Activated T-cell treated with anti-CD3 and anti-CD28 coated beads, Interleukin-2, amount 50 U/mL, for 48 hours (primary cell): ENCODE measurements at regions not wholly inside any gene's neighbourhood (a gene's known extent, or its start where the extent isn't known, plus 50 kb on each side); places are given as distances from the start of the nearest gene placed in this dataset.

Experiments used
- DNase-seq, 2 experiments: peaks; one replicate each; pipeline ENCODE4 v3.0.0-alpha.2; 2020

DNA sequence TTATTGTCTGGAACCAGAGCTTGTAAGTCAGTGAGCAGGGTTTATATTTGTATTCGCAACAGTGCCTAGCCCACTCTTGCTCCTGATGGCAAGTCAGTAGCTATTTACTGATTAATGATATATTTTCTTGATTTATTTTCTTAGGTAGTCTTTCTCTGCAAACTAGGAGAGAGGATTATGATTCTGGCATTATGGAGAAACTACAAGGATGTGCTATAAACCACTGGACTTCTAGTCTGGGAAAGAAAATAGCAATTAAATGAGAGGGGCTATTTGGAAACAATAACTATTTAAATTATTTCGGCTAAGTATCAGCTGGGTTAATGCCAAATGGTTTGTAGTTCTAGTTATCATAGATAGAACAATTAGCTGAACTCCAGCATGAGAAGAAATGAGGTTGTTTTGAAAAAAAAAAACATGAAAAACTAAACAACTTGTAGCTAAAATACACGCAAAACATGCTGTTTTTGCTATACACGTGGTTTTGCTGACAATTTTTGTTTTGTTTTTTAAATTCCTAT is 304.9 kb upstream of the TCF21 start:
- DNase-seq: no peak

DNA sequence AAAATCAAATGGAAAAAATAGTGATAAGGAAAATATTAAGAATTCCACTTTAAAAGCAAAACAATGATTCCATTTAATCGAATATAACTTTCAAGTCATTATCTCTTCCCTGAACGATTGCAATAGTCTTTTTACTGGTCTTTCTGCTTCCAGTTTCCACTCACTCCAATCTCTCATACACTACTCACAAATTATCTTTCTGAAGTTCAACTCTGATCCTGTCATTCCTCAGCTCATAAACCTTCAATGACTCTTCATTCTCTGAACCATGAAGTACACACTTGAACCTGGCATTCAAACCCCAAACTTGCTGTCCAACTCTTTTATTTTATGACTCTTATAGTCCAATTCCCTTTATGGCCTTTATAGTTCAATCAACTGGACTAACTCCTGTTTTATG is 304.1 kb upstream of the TCF21 start:
- no peak for DNase-seq

DNA sequence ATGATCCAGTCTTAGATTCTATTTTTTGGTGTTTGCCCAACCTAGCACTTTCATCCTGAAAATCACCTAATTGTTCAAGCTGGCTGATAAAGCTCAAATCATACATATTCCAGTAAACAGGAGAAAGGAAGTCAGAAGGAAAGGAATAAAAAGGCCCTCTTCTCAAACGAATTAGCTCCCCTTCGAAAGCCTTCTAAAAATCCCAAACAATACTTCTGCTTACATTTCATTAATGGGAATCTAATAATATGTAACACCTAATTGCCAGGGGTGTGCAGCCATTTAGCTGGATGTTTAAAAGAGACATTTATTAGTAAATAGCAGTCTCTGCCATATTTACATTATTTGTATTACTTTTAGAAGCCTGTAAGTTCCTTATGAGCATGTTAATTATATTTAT is 302.9 kb upstream of the TCF21 start:
- DNase-seq: no peak

DNA sequence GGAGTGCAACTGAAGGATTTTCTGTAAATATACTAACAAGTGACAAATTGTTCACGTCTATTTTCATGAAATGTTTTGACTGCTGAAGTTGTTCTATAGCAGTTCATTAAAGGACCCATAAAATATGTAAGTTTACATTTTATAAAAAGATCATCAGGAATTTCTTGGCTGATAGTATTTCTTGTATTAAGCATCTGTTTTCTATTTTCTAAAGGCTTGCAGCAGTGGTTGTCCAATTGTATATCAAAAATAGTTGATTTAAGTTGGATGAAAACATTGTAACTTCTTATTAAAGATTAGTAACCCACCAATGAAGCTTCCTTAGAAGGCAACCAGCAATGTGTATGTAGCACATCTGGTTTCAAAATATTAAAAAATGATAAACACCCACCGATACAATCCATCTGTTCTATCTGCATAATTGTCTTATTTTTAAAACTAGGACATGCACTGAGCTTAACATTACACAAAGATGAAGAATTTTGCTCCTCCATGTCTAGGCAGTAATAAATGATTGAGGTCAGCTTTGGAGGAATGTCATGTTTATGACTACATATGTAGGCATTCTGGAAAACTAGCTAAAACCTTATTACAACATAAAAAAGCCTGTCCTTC is 301.3 kb upstream of the TCF21 start:
- no peak for DNase-seq

DNA sequence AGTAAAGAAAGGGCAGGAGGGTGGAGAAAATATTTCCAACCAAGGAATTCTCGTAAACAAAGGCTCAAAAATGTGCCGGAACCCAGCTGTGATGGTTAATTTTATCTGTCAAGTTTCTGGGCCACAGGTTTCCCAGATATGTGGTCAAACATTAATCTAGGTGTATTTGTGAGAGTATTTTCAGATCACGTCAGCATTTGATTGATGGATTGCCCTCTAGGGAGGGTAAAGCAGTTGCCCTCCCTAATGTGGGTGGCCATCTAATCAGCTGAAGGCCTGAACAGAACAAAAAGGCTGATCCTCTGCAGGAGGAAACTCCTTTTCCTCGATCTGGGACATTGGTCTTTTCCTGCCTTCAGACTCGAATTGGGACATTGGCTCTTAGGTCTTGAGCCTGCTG is 298.7 kb upstream of the TCF21 start:
- no peak for DNase-seq

DNA sequence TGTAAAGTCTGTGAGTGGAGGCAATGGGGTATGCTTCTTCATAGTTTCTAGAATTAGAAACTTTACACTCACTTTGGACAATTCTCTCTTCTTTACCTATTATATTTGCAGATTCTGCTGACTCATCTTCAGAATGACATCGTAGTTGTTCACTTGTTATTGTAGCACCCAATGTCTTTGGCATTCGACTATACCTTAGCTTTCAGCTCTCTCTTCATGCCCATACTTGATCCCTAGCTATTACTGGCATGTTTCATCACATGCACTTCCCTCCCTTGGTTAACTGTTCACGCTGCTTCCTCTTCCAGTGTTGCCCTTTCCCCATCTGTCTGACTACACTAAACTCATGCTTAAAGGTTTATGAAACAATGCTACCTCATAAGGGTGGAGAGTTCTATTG is 298.1 kb upstream of the TCF21 start:
- DNase-seq: no peak

DNA sequence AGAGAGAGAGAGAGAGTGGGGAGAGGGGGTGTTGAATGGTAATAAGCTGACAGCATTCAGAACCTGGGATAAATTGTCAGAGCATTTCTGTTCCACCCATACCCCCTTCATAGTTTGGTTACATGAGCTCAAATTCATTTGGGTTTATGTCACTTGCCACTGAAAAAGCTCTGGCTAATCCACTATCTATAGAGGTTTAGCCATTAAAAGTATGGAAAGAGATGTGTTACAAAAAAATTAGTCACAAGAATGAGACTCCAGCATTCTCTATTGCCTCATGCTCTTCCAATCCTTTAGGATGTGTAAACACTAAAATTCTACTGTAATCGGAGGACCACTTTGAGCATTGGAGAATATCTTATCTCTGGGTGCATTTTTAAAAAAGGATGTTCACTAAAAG is 297.6 kb upstream of the TCF21 start:
- no peak for DNase-seq

DNA sequence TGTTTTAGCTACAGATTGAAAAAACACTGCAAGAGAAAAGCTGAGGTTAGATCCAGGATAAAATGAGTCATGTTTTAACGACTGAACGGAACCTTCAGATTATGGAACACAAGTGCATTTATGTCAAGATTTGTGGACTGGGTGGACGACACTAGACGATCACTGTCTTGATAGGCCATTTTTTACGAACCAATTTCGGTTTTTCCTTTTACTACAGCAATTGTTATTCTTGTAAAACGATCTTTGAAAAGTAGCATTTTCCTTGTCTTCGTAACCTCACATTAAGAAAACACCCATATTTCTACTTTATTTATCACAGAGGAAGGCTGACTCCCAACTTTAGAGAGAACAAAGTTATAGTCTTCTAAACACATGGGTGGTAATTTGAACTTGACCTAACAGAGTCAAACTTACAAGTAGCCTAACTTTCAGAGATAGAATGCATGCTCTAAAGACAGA is 294.2 kb upstream of the TCF21 start:
- no peak for DNase-seq

DNA sequence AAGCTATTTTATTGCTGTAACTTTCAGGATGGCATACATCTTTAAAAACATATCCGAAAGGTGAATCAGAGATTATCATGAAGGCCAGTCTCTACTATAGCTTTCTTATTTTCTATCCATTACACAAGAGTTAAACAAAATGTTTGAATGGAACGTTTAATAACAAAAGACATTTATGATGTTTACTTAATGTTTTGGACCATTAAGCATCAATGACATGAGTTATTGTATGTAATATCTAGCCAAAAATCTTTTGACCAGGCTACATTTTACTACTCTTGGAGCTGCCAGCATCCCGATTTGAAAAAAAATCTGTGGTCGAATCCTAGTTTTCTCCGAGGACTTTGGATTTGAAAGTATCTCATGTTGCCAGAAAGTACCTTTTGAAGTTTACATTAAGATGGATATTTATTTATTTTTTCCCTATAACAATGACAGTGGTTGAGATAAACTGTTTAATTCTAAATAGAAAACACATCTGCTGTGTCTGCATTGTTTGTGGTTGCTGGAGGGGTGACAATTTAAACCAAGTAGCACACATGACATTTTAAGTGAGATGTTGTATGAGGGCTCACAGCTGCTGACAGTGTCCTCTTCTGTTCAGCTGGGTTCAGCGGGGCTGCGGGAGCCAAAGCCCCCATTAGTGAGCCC is 293.7 kb upstream of the TCF21 start:
- no peak for DNase-seq

DNA sequence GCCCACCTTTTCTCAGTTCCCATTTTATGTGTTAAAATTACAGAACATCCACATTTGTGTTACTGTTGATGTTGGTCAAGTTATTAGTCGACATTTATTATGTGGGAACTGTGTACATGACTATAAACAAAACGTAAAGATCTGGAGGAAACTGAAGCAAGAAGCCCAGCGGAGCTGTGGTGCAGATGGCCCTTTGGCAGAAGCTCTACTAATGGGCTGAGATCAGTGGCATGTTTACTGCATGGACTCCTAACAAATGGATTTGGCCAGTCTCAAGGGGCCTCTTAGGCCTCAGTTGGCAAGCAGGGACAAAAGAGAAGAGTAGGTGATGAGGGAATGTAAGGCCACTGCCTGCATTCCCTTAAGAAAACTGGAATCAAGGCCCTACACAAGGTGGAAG is 282.1 kb upstream of the TCF21 start:
- DNase-seq: no peak

DNA sequence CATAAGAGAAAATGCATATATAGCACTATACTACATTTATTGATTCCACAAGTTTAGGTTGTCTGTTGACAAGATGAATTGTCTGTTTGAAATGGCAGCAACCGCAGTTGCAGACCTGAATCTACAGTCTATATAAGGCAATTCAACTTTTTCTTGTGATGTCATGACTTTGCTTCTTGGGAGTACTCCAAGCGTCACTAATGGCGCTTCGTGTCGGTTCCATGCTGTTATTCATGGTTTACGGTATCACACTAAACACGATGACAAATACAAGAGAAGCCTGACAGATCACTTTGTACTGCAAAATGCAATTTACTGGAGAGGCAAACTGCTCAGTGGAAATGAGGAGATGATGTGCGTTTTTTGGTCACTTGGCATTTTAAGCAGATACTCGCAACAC is 280.3 kb upstream of the TCF21 start:
- no peak for DNase-seq

DNA sequence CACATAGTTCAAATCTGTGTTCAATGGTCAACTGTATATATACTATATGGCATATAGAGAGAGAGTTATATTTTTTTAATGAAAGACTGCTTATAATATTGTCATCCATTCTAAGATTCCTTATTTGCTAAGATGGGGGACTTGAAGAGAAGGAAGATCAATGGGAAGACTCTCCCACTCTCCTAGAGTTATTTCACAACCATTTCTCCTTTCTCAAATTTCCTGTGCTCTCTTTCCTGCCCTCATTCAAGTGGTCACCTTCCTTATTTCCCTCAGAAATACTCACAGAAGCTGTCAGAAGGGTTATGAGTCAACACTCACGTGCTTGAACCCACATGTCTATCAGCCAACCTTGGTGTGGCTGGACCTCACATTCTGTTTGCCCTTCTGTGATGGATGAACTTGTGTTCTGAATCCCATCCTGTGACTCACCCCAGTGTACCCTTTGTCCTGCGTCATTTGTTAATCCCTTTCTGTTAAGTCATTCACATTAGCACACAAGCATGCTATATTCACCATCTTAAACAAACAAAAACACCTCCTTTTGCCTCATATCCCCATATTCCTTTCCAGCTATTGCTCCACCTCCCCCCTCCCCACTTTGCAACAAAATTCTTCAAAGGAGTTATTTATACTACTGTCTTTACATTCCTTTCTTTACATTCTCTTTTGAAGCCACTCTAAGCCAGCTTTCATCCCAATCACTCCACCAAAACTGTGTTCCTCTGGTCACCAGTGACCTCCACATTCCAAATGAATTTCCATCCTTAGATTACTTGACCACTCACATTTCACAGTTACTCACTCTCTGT is 279.3 kb upstream of the TCF21 start:
- DNase-seq: no peak

DNA sequence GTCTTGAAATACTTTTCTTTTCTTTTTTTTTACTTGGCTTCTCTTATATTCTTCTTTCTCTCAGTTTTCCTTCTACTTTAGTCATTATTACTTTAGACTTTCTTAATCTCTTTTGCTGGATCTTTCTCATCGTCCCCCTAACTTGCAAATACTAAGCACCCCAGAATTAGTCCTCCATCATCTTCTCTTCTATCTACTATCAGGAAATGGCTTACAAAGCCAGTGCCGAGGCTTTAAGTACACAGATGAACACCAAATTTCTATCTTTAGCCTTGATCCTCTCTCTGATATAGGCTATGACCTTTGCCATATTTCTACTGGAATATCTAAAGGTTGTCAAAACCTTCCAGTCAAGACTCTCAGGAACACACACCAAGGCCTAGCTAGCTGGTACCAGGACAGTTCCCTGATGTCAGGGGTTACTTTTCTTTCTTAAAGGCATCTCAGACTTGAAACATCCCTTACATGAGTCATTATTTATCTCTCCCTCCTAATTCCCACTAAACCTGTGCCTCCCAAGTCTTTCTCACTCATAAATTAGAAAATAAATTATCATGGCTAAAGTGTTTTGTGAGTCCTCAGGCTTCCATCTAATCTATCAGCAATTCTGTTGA is 278.6 kb upstream of the TCF21 start:
- DNase-seq: no peak

DNA sequence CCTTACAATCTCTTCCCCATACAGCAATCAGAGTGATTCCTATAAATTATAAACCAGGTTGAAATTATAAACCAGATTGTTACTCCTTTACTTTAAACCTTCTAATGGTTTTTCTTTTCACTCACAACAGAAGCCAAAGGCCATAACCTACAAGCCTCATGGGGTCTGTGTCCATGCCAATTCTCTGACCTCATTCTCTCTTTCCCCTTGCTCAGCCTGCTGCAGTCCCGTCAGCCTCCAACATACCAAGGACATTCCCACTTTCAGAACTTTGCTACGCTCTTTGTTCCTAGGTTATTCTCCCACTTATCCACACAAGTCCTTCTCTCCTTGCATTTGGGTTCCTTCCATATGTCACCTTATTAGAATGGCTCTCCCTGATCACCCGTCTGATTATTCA is 277.9 kb upstream of the TCF21 start:
- no peak for DNase-seq

DNA sequence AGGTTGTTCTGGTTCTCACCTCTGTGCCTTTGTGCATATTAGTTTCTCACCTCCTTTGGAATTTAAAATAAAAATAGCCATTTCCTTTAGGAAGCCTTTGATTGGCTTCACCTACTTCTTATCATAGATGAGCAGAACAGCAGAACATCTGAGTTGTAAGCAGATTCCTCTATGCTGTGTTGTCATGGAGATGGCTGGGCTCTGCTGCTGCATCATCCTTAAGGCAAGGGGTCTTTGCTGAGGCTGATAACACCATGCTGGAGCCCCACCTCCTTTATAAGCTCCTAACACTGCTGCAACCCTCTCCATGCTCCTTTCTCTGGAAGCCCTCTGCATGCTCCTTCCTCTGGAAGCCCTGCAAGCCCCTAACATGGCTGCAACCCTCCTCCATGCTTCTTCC is 276.5 kb upstream of the TCF21 start:
- no peak for DNase-seq

DNA sequence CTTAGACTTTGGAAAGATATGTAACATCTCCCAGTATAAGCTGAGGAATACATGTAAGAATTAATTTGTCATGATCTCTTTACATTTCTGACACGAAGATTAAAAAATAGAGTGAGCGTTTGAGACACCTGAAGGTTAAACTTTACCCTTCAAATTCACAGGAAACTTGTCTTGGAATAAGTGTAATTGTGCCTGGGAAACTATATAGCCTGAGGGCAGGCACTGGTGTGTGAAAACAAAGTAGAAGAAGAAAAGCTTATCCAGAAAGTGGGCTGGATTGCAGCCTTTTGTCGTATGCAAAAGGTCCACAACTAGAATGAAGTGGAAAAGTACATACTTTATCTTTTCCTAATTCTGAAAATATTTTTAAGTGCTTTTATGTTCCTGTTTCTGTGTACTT is 275.7 kb upstream of the TCF21 start:
- DNase-seq: no peak

DNA sequence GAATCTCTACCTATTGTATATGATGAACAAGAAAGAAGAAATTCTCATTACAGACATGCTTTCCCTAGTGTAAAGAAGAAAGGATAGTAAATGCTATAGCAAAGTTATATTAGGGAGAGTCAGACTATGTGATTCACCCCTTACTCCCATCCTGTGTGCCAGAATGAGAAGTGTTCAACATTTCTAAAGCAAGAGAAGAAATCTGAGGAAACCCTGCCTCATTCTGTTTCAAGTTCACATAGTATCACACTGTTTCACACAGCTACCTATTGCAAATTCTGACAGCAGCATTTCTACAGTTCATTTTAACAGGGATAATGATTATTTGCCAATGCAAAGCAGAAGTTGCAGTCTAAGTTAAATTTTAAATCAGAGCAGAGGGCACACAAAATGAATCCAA is 267.2 kb upstream of the TCF21 start:
- DNase-seq: no peak

DNA sequence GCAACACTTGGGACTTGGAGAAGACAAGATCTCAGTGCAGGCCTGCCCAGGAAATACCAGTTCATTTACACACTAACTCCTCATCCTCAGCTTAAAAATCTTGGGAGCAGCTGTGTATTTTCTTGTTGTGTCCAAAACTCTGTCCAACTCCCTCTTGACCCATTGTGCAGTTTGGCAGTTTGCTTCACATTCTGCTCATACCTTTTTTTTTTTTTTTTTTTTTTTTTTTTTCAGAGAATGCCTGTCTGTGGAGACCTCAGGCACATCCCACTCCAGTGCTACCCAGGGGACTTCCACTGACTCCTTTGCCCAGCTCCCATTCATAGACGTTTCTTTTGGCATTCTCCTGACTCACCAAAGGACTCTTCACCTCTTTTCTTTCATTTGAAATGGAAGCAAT is 265.8 kb upstream of the TCF21 start:
- no peak for DNase-seq

DNA sequence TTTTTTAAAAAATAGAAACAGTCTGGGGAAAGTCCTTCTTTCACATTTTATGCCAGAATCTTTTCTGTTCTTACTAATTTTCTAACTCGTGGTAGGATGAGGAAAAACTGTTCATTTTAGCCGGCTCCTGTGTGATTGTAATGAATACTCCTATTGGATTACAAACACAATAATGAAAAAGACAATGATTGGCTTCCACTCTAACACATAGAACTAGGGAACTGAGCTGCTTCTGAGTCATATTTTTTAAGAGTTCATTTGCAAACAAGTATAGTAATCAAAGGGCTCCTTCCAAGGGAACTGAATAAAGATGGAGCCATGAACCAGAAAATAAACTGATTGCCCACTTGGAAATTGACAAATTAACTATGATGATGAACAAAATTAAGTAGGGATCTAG is 265.3 kb upstream of the TCF21 start:
- DNase-seq: no peak

DNA sequence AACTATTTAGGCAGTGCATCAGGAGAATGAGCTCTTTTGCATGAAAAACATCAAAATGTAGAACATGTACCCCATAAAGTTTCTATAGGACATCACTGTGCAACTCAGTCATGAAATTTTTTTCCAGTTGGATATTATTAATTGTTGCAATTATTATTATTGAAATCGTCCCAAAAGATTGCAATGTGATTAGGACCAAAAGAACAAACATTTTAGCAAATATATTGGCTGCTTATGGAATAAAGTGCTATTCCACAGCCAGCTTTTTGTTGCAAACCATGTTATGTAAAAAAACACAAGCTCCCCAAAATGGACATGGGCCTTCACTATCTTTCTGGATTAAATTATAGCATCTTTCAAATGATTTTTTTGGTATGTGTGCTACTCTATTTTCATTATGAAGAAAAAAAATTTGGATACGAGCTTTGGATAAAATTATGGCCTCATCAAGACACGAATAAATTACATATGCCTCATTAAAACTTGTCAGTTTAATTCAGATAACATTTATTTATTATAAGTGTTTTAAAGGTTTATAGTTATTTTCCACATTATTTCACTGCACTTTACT is 262.7 kb upstream of the TCF21 start:
- DNase-seq: no peak

DNA sequence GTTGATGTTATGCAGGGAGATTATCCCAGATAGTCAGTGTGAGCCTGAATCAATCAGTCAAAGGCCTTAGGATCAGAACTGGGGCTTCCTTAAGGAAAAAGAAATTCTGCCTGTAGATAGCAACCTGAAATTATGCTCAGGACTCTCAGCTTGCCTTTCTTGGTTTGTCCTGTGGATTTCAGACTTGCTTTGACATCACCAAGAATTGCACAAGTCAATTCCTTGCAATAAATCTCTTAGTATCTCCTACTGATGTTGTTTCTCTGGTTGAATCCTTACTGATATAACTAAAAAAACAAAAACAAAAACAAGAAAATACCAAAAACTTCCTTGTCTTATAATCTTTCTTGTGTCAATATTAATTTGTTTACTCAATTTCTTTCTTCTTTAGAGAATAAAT is 258.9 kb upstream of the TCF21 start:
- DNase-seq: no peak

DNA sequence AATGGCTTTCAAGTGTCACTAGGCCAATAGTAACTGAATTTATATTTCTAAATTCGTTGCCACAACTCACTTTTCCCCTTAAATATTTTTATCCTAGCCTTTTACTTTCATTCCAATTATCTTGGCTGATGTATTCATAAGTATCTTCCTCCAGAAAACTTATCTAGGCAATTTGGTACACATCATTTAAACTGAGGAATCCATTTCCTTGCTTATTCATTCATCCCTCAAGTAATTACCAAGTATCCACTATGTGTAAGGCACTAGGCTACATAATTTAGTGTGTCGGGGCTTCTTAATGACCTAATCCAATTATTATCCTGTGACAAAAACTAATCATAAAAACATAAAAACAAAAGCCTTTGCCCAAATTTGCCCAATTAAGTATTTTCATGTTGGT is 258.3 kb upstream of the TCF21 start:
- no peak for DNase-seq

DNA sequence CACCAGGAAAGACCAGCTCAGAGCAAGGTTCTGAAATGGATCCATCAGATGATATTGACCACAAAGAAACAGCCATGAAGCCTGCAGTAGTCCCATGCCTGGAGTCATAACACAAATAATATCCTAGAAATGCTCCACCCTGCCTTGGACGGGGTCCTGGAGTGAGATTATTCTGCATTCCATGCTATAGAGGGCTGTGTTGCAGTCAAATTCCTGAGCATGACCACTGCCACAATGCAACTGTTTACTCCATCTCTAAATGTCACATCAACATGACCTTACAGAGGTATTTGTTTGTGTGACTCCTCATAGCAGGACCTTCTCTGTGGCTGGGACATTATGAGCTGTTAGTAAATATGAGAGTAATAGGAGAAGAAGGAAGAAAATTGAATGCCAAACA is 257.5 kb upstream of the TCF21 start:
- DNase-seq: no peak
